ENCODE measurements at regions not wholly inside any gene's neighbourhood (a gene's known extent, or its start where the extent isn't known, plus 50 kb on each side); places are given as distances from the start of the nearest gene placed in this dataset.
"Not testable (repeated sequence)": the region's sequence is repeated elsewhere in the genome, so short reads cannot be mapped to it uniquely, and the experiment has no call there.

GRCh38 chrX:55142206-55142918, 53.5 kb downstream of the PAGE2 start:
- no peak for DNase-seq

DNA sequence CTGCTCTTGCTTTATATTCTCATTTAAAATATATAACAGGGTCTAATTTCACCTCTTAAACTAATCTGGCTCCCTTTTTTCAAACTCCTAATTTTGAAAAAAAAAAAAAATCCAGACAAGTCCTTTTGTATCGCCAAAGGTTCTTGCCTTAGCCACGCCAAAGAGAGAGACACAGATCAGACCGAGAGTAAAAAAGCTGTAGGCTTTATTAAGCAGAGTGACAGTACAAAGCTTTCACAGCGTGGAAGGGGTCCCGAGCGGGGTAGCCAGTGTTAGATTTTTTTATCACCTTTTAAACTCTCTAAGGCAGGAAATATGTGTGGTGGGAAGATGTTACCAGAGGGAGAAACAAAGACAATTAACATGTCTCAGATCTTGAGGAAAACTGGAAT, 54.1 kb downstream of the PAGE2 start:
- no peak for DNase-seq

GRCh38 chrX:55143621-55144020, 54.8 kb downstream of the PAGE2 start:
- DNase-seq, result no peak

DNA sequence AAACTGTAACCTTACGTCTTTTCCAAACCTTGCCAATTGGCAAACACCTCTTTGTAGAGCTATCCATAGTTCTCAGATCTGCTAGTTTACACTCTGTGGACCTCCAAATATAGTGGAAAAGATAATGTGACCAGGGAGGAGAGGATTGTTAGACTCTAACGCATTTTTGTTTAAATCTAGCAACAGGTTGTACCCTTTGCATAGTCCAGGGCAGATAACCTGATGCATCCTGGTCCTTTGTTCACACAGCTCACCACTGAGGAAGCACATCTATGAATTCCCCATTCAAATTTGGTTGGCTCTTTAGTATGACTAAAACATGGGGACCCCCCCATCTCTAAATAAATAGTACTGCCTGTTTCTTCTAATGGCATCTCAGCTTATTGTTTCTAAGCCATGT, 55.9 kb downstream of the PAGE2 start:
- DNase-seq, result no peak

DNA sequence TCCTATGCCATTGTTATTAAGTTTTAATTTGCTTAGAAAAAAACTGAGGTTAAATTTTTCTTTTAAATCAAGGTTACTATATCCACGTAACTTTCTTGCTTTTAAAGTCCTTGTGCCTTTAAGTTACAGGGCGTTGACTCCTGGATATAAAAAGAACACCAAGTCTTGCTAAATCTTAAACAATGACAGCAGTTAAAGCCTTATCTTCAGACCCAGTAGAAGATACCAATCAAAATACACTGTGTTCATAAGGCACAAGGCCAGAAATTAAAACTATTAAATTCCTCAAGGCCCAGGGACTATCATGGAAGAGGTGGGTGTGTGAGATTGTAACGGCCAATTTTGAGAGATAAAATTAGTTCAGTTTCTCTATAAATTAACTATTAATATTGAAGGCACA, 60.4 kb downstream of the PAGE2 start:
- DNase-seq, result peak; percentile 60

DNA sequence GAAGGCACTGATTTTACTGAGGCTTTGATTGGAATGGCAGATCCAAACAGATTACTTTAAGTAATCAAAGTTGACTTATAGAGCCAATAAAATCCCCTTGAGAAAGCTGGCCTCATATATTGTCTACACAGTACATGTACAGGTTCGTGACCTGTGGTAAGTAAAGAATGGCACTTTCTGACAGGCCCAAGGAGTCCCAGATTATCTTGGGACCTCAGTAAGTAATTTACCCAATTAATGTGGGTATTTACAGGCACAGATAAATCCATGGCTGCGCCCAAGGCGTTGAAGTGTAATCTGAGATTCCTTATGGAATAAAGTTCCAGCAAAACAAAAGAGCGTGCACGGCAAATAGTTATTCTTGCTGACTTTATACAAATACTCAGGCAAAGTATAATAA, 62.4 kb downstream of the PAGE2 start:
- no peak for DNase-seq

GRCh38 chrX:55159551-55159950, 60.6 kb upstream of the PAGE5 start:
- peak; percentile 57 for DNase-seq

- DNase-seq, result peak; percentile 90
Observed at GRCh38 chrX:55160685-55161552, 59.2 kb upstream of the PAGE5 start.

DNA sequence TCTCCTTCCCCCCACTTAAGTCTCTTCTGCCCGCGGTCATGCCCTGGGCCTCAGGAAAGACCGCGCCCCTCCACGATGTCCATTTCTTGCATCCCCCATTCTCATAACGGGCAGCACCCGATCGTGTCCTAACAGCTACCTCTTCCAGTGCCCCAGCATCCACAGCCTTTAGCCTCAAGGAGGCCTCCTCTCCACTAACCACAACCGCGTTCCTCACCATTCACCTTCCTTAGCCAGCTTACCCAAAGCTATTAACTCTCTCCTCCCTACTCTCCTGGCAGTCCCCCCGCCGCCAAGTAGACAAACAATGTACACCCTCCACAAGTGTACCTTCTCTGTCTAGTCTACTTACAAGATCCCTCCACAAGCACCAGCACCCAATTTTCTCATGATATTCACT, 58.6 kb upstream of the PAGE5 start:
- peak; percentile 1 for DNase-seq

DNA sequence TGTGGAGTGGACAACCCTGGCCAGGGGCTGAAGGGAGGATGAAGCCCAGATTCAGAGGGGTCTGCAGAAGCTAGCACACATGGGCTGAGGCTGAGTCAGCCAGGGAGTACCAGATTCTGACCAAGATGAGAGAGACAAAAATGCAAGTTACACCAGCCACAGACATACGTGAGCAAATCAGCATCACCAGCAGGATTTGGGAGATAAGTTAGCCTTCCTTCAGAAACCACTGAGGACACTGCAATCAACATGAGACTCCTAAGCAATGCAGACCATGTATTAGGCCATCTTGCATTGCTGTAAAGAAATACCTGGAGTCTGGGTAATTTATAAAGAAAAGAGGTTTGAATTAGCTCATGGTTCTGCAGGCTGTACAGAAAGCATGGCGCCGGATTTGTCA, 57.0 kb upstream of the PAGE5 start:
- no peak for DNase-seq

GRCh38 chrX:55165026-55165425, 55.1 kb upstream of the PAGE5 start:
- not testable (repeated sequence) for DNase-seq

DNA sequence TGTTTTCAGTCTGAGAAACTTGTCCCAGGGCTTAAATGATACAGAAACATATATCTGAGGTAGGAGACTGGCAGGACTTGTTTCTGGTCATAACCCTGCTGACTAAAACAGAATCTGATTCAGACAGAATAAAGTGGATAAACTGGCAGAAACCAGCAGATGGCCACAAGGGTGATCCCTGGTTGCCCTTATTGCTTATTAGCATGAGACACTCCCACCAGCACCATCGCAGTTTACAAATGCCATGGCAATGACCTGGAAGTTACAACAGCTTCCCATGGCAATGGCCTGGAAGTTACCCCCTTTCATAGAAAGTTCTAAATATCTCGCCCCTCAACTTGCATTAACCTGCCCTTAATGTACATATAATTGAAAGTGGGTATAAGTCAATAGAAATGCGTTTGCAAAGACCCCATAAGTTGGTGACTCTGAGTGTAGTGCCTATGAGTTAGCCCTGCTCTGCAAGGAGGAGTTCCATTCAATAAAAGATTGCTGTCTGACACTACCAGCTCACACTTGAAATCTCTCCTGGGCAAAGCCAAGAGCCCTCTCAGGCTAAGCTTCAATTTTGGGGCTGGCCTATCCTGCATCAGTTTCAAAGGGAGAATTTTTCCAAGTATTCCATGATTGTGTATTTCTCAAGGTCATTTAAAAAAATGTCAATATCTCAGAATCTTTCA, 52.9 kb upstream of the PAGE5 start:
- no peak for DNase-seq

DNA sequence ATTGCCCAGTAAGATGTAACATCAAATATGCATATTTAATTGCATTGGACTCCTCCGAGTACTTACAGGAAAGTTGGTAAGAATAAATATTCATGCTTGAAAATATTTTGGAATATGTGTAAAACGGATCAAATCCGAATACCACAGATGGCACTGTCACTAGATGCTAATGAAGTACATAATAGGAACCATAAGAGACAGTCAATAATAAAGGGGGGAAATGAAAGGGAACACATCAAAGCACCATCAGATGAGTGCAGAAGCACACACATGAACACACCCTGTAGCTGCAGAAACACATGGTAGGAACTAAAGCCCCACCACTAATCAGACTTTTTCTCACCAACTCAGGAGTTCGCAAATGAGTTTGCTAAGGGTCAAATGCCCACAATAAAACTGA, 52.2 kb upstream of the PAGE5 start:
- DNase-seq, result no peak

DNA sequence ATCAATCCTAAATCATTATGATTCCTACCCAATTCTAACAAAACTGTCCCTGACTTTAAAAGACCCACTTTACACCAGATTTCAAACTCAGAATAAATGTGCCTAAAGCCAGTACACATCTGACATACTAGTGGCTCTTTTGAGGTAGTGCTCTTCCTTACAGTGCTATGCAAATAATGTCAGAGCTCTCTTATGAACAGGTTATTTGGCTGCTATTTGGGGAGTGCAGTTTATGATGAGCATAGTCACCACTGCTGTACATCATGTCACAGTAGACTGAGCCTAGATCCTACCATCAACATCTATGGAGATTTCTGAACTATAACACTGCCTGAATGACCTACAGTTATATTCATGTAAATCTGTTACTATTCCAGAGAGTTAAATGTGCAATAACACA, 50.4 kb upstream of the PAGE5 start:
- DNase-seq, result no peak
